Trophoblast cell (in vitro differentiated cells and primary cell): ENCODE measurements at regions not wholly inside any gene's neighbourhood (a gene's known extent, or its start where the extent isn't known, plus 50 kb on each side); places are given as distances from the start of the nearest gene placed in this dataset.
"Not testable (repeated sequence)": the region's sequence is repeated elsewhere in the genome, so short reads cannot be mapped to it uniquely, and the experiment has no call there.

Experiments used
- DNase-seq, 2 donors: peaks; one replicate each; pipeline ENCODE4 v3.0.0-alpha.2; 2016
- H2AFZ ChIP-seq: 2 replicates; pipeline ENCODE4 v1.6.1; 2013; ENCODE audit warnings: low read length, moderate library complexity, mild to moderate bottlenecking; ENCODE audit not compliant: insufficient read depth, poor library complexity
- H2AK5ac ChIP-seq: 2 replicates; pipeline ENCODE4 v1.6.1; 2013; ENCODE audit warnings: mild to moderate bottlenecking, low read length
- H2BK120ac ChIP-seq: 2 replicates; pipeline ENCODE4 v1.6.1; 2013; ENCODE audit warnings: low read length, mild to moderate bottlenecking, moderate library complexity; ENCODE audit not compliant: insufficient read depth, poor library complexity
- H2BK12ac ChIP-seq: 2 replicates; pipeline ENCODE4 v1.6.1; 2013; ENCODE audit warnings: mild to moderate bottlenecking, low read length, moderate library complexity
- H2BK5ac ChIP-seq: 2 replicates; pipeline ENCODE4 v1.6.1; 2013; ENCODE audit warnings: low read length, low read depth, moderate library complexity, mild to moderate bottlenecking; ENCODE audit not compliant: poor library complexity
- H3K14ac ChIP-seq: 2 replicates; pipeline ENCODE4 v1.6.1; 2013; ENCODE audit warnings: mild to moderate bottlenecking, low read length
- H3K18ac ChIP-seq: 2 replicates; pipeline ENCODE4 v1.6.1; 2013; ENCODE audit warnings: mild to moderate bottlenecking, low read length
- H3K23ac ChIP-seq: 2 replicates; pipeline ENCODE4 v1.6.1; 2013; ENCODE audit warnings: low read length
- H3K27ac ChIP-seq: 2 replicates; pipeline ENCODE4 v1.5.1; 2013; ENCODE audit warnings: low read depth, mild to moderate bottlenecking, inconsistent platforms, low read length, moderate library complexity
- H3K27me3 ChIP-seq: 2 replicates; pipeline ENCODE4 v1.6.1; 2013; ENCODE audit warnings: inconsistent platforms, mild to moderate bottlenecking, low read length, moderate library complexity; ENCODE audit not compliant: insufficient read depth
- H3K36me3 ChIP-seq, 2 experiments: 1 replicate in 1 of 2; 2 replicates in 1 of 2; pipeline ENCODE4 v1.6.1; 2013; ENCODE audit warnings: low read length in 2 of 2, mild to moderate bottlenecking in 2 of 2, moderate library complexity in 1 of 2; ENCODE audit not compliant: insufficient read depth in 2 of 2, control insufficient read depth in 1 of 2
- H3K4ac ChIP-seq: 2 replicates; pipeline ENCODE4 v1.6.1; 2013; ENCODE audit warnings: low read depth, mild to moderate bottlenecking, low read length, moderate library complexity
- H3K4me1 ChIP-seq, 2 experiments: 1 replicate in 1 of 2; 2 replicates in 1 of 2; pipeline ENCODE4 v1.6.1; 2013; ENCODE audit warnings: low read length in 2 of 2, mild to moderate bottlenecking in 2 of 2, moderate library complexity in 1 of 2; ENCODE audit not compliant: insufficient read depth in 2 of 2, control insufficient read depth in 1 of 2
- H3K4me2 ChIP-seq: 2 replicates; pipeline ENCODE4 v1.6.1; 2013; ENCODE audit warnings: inconsistent platforms, mild to moderate bottlenecking, low read length, moderate library complexity
- H3K4me3 ChIP-seq: 2 replicates; pipeline ENCODE4 v1.5.1; 2013; ENCODE audit warnings: mild to moderate bottlenecking, low read depth, low read length, inconsistent platforms
- H3K79me1 ChIP-seq: one replicate; pipeline ENCODE4 v1.6.1; 2013; ENCODE audit warnings: low read length
- H3K79me2 ChIP-seq: 2 replicates; pipeline ENCODE4 v1.6.1; 2013; ENCODE audit warnings: low read length, mild to moderate bottlenecking; ENCODE audit not compliant: control insufficient read depth, insufficient read depth, poor library complexity
- H3K9ac ChIP-seq: 2 replicates; pipeline ENCODE4 v1.6.1; 2013; ENCODE audit warnings: mild to moderate bottlenecking, low read length
- H3K9me3 ChIP-seq: 2 replicates; pipeline ENCODE4 v1.6.1; 2013; ENCODE audit warnings: low read depth, mild to moderate bottlenecking, control low read depth, inconsistent platforms, low read length; ENCODE audit not compliant: insufficient read depth
- H4K12ac ChIP-seq: 2 replicates; pipeline ENCODE4 v1.6.1; 2013; ENCODE audit warnings: low read depth, mild to moderate bottlenecking, low read length, moderate library complexity
- H4K8ac ChIP-seq: 2 replicates; pipeline ENCODE4 v1.6.1; 2013; ENCODE audit warnings: low read depth, mild to moderate bottlenecking, low read length, moderate library complexity
- H4K91ac ChIP-seq: one replicate; pipeline ENCODE4 v1.6.1; 2013; ENCODE audit warnings: low read depth, mild to moderate bottlenecking, low read length, moderate library complexity
- whole genome bisulfite sequencing: extraction: QIAGEN DNeasy Blood & Tissue Kit; methylation state at CpG from one replicate; pipeline ENCODE4 v1.1.7; 2013; ENCODE audit warnings: missing lambda C conversion rate; ENCODE audit not compliant: insufficient read length, insufficient coverage; ENCODE audit errors: extremely low coverage; 5-methylcytosine and 5-hydroxymethylcytosine counted together

DNA sequence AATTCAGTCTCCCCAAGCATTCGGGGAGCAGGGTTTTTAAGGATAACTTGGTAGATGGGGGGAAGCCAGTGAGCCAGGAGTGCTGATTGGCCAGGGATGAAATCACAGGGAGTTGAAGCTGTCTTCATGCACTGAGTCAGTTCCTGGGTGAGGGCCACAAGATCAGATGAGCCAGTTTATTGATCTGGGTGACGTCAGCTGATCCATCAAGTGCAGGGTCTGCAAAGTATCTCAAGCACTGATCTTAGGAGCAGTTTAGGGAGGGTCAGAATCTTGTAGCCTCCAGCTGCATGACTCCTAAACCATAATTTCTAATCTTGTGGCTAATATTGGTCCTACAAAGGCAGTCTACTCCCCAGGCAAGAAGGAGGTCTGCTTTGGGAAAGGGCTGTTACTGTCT is 74.4 kb downstream of the CBLN4 start:
- not testable (repeated sequence) for H3K4ac ChIP-seq, H3K9ac ChIP-seq, H2AFZ ChIP-seq, H4K91ac ChIP-seq, H3K79me2 ChIP-seq, DNase-seq, H3K14ac ChIP-seq, H3K4me3 ChIP-seq, H2BK120ac ChIP-seq, H3K9me3 ChIP-seq, H3K4me1 ChIP-seq, H3K36me3 ChIP-seq, H3K79me1 ChIP-seq, H3K27me3 ChIP-seq, H4K8ac ChIP-seq, H2BK5ac ChIP-seq, H3K27ac ChIP-seq, H3K4me2 ChIP-seq, H4K12ac ChIP-seq, H2AK5ac ChIP-seq, H3K23ac ChIP-seq, H3K18ac ChIP-seq, H2BK12ac ChIP-seq
- WGBS = no CpG with 5 or more reads among the region's 2 CpGs

DNA sequence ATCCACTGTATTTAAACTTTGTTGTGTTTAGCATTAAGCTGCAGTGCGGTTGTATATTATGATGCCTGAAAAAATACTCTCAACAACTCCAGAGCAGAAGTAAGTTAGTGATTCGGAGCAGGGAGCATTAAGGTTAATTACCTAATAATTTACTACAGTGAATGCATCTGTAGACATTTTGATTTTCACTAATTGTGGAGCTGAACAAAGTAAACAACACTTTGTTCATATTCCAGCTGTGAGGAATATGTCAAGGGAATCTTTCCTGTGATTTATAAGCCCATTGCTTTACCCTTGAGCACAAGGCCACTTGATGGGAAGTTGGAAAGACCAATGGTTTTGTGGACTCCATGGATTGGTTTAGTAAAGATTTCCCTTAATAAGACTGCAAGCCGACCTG is 77.1 kb downstream of the CBLN4 start:
- Histone ChIP-seq H4K91ac (no peak overlapping the region), H3K9ac (no peak overlapping the region), H3K18ac (no peak overlapping the region), H3K36me3 (no peaks in the 10 kb centered on the region), H2AK5ac (no peak overlapping the region), H3K79me1 (no peaks in the 10 kb centered on the region), H4K8ac (no peak overlapping the region), H3K27me3 (no peaks in the 10 kb centered on the region), H3K27ac (no peak overlapping the region), H3K9me3 (peaks cover under 1% of the 10 kb centered on the region), H3K23ac (no peak overlapping the region), H2AFZ (no peak overlapping the region), H2BK120ac (no peak overlapping the region), H3K4ac (no peak overlapping the region), H2BK5ac (no peak overlapping the region), H3K79me2 (no peaks in the 10 kb centered on the region), H2BK12ac (no peak overlapping the region), H3K4me1 (no peaks in the 10 kb centered on the region), H3K4me3 (no peak overlapping the region), H4K12ac (no peak overlapping the region), H3K4me2 (no peak overlapping the region), H3K14ac (no peak overlapping the region)
- DNase-seq = no peak
- no CpG with 5 or more reads among the region's 3 CpGs for WGBS

DNA sequence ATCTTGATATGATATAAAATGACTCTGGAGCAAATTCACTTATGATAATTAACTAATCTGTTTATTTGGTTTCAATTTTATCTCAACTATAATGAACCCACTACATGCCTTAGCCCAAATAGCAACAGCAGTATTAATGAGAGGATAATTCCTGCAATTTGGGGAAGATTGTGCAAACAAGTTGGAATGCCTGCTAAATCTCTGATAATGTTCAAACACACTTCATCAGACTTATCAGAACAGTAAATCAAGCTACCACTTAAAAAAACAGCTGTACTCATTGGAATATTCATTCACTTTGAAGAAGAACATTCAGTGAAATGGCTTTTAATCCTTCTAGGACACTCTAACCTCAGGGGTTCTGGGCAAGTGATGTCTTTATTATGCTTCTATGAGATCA is 85.4 kb downstream of the CBLN4 start:
- H3K14ac ChIP-seq = no peak overlapping the region
- DNase-seq = no peak
- no peak overlapping the region for H3K9ac ChIP-seq
- no peak overlapping the region for H3K4me2 ChIP-seq
- no peaks in the 10 kb centered on the region for H3K9me3 ChIP-seq
- H3K27me3 ChIP-seq = no peaks in the 10 kb centered on the region
- H4K91ac ChIP-seq = no peak overlapping the region
- no peak overlapping the region for H4K12ac ChIP-seq
- no peaks in the 10 kb centered on the region for H3K36me3 ChIP-seq
- H2AK5ac ChIP-seq = no peak overlapping the region
- H3K18ac ChIP-seq = no peak overlapping the region
- no peak overlapping the region for H2BK5ac ChIP-seq
- H3K4me3 ChIP-seq = no peak overlapping the region
- H3K27ac ChIP-seq = no peak overlapping the region
- H2BK12ac ChIP-seq = no peak overlapping the region
- no peaks in the 10 kb centered on the region for H3K4me1 ChIP-seq
- no peak overlapping the region for H2BK120ac ChIP-seq
- no peak overlapping the region for H3K23ac ChIP-seq
- H3K79me2 ChIP-seq = no peaks in the 10 kb centered on the region
- no peak overlapping the region for H3K4ac ChIP-seq
- no peaks in the 10 kb centered on the region for H3K79me1 ChIP-seq
- H4K8ac ChIP-seq = no peak overlapping the region
- no peak overlapping the region for H2AFZ ChIP-seq

DNA sequence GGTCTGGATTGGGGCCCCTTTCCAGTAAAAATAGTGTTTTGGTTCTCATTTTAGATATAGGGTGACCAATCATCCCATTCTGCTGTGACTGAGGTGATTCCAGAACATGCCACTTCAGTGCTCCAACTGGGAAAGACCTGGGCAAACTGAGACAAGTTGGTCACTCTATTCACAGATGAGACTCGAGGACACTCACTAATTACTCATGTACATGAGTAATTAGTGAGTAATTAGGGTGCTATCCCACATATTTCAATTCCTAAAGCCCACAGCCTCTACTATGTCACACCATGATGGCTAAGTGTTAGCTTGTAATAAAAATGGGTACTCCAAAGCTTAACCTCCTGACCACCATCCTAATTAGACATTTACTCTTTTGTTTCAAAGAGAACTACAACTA is 86.0 kb downstream of the CBLN4 start:
- Histone ChIP-seq H2AK5ac (no peak overlapping the region), H4K91ac (no peak overlapping the region), H2BK120ac (no peak overlapping the region), H3K14ac (no peak overlapping the region), H4K8ac (no peak overlapping the region), H3K79me2 (no peaks in the 10 kb centered on the region), H2AFZ (no peak overlapping the region), H3K79me1 (no peaks in the 10 kb centered on the region), H2BK12ac (no peak overlapping the region), H3K27ac (no peak overlapping the region), H3K27me3 (no peaks in the 10 kb centered on the region), H3K36me3 (no peaks in the 10 kb centered on the region), H4K12ac (no peak overlapping the region), H3K4me3 (no peak overlapping the region), H3K23ac (no peak overlapping the region), H3K9ac (no peak overlapping the region), H3K9me3 (no peaks in the 10 kb centered on the region), H3K18ac (no peak overlapping the region), H3K4me1 (no peaks in the 10 kb centered on the region), H3K4ac (no peak overlapping the region), H2BK5ac (no peak overlapping the region), H3K4me2 (no peak overlapping the region)
- no CpG with 5 or more reads among the region's 1 CpG for WGBS
- no peak for DNase-seq

DNA sequence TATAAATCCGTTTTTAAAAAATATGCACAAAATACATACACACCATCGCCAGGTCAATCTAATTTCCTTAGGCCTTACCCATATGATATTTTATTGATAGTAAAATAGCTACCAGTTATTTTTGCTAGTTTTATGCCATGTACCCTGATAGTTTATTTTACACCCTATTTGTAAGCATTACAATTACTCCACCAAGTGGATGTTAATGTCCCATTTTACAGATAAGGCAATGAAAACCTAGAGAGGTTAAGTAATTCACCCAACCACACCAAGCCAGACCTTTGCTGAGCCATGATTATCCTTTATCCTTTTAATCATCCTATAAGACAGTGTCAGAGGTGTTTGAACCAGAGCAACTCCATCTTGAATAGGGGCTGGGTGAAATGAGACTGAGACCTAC is 86.8 kb downstream of the CBLN4 start:
- no peak overlapping the region for H3K4ac ChIP-seq
- H3K79me2 ChIP-seq = no peaks in the 10 kb centered on the region
- H4K91ac ChIP-seq = no peak overlapping the region
- no peak overlapping the region for H3K23ac ChIP-seq
- no peaks in the 10 kb centered on the region for H3K9me3 ChIP-seq
- H3K4me3 ChIP-seq = no peak overlapping the region
- H3K14ac ChIP-seq = no peak overlapping the region
- no peak overlapping the region for H4K8ac ChIP-seq
- H3K4me1 ChIP-seq = no peaks in the 10 kb centered on the region
- no peak overlapping the region for H3K9ac ChIP-seq
- H2AK5ac ChIP-seq = no peak overlapping the region
- no peak overlapping the region for H2BK5ac ChIP-seq
- H2AFZ ChIP-seq = no peak overlapping the region
- no peak for DNase-seq
- H3K79me1 ChIP-seq = no peaks in the 10 kb centered on the region
- H3K18ac ChIP-seq = no peak overlapping the region
- H3K4me2 ChIP-seq = no peak overlapping the region
- H3K36me3 ChIP-seq = no peaks in the 10 kb centered on the region
- no peaks in the 10 kb centered on the region for H3K27me3 ChIP-seq
- H4K12ac ChIP-seq = no peak overlapping the region
- H2BK12ac ChIP-seq = no peak overlapping the region
- H2BK120ac ChIP-seq = no peak overlapping the region
- H3K27ac ChIP-seq = no peak overlapping the region
- no CpG with 5 or more reads among the region's 2 CpGs for WGBS
